OCI-LY1 (cell line): ENCODE measurements at regions not wholly inside any gene's neighbourhood (a gene's known extent, or its start where the extent isn't known, plus 50 kb on each side); places are given as distances from the start of the nearest gene placed in this dataset.

ENCODE experiments used
- H2AFZ ChIP-seq: fragments of 200-600 bp; sonication (generic), shearing (Covaris generic); 2 replicates; pipeline ENCODE4 v1.6.0; 2014; ENCODE audit warnings: antibody characterized with exemption, mild to moderate bottlenecking, low read length
- H3F3A ChIP-seq: fragments of 200-600 bp; sonication (generic), shearing (Covaris generic); 2 replicates; pipeline ENCODE4 v1.6.0; 2014; ENCODE audit warnings: mild to moderate bottlenecking, antibody characterized with exemption, low read length, moderate library complexity; ENCODE audit not compliant: insufficient read depth
- H3K27ac ChIP-seq: fragments of 200-600 bp; sonication (generic); 2 replicates; pipeline ENCODE4 v1.5.1; 2014; ENCODE audit warnings: low read length, mixed run types, mild to moderate bottlenecking, low read depth; ENCODE audit not compliant: poor library complexity, severe bottlenecking
- H3K27me3 ChIP-seq: fragments of 200-600 bp; sonication (generic); 2 replicates; pipeline ENCODE4 v1.6.0; 2014; ENCODE audit warnings: antibody characterized with exemption, mild to moderate bottlenecking, low read length, moderate library complexity; ENCODE audit not compliant: insufficient read depth
- H3K36me3 ChIP-seq: fragments of 200-600 bp; sonication (generic); 2 replicates; pipeline ENCODE4 v1.6.1; 2014; ENCODE audit warnings: mild to moderate bottlenecking, antibody characterized with exemption, low read length, moderate library complexity, mixed read lengths; ENCODE audit not compliant: insufficient read depth
- H3K4me1 ChIP-seq: fragments of 200-600 bp; sonication (generic); 2 replicates; pipeline ENCODE4 v1.5.1; 2014; ENCODE audit warnings: mild to moderate bottlenecking, low read length, moderate library complexity; ENCODE audit not compliant: insufficient read depth, severe bottlenecking
- H3K4me2 ChIP-seq: fragments of 200-600 bp; sonication (generic), shearing (Covaris generic); 2 replicates; pipeline ENCODE4 v1.6.1; 2014; ENCODE audit warnings: low read length
- H3K4me3 ChIP-seq: fragments of 200-600 bp; sonication (generic); 2 replicates; pipeline ENCODE4 v1.5.1; 2014; ENCODE audit warnings: low read length, low read depth, mild to moderate bottlenecking, mixed read lengths; ENCODE audit not compliant: poor library complexity, severe bottlenecking
- H3K79me2 ChIP-seq: fragments of 200-600 bp; shearing (Covaris generic); 2 replicates; pipeline ENCODE4 v1.6.1; 2016; ENCODE audit warnings: mixed run types, low read length, mixed read lengths; ENCODE audit not compliant: insufficient read depth
- H3K9ac ChIP-seq: fragments of 200-600 bp; sonication (generic), shearing (Covaris generic); 2 replicates; pipeline ENCODE4 v1.6.1; 2014; ENCODE audit warnings: mild to moderate bottlenecking, low read length, mixed read lengths
- H3K9me2 ChIP-seq: fragments of 200-600 bp; sonication (generic), shearing (Covaris generic); 2 replicates; pipeline ENCODE4 v1.6.1; 2014; ENCODE audit warnings: low read depth, mild to moderate bottlenecking, low read length, mixed read lengths
- H3K9me3 ChIP-seq: fragments of 200-600 bp; shearing (Covaris generic); 2 replicates; pipeline ENCODE4 v1.6.1; 2014; ENCODE audit warnings: low read length, mixed read lengths
- H4K20me1 ChIP-seq: fragments of 200-600 bp; sonication (generic), shearing (Covaris generic); 2 replicates; pipeline ENCODE4 v1.6.0; 2016; ENCODE audit warnings: mild to moderate bottlenecking, low read length; ENCODE audit not compliant: insufficient read depth
- CTCF ChIP-seq: fragments of 200-600 bp; sonication (generic), shearing (Covaris generic); IDR thresholded peaks from 2 replicates; pipeline ENCODE4 v1.5.1; 2017; ENCODE audit warnings: mild to moderate bottlenecking, antibody characterized with exemption, low read length, moderate library complexity, mixed read lengths
- EZH2 ChIP-seq: fragments of 200-600 bp; sonication (generic), shearing (Covaris generic); IDR thresholded peaks from 2 replicates; pipeline ENCODE4 v1.8.0; 2017; ENCODE audit warnings: borderline replicate concordance, mixed run types, mild to moderate bottlenecking, antibody characterized with exemption, low read length, moderate library complexity, mixed read lengths

DNA sequence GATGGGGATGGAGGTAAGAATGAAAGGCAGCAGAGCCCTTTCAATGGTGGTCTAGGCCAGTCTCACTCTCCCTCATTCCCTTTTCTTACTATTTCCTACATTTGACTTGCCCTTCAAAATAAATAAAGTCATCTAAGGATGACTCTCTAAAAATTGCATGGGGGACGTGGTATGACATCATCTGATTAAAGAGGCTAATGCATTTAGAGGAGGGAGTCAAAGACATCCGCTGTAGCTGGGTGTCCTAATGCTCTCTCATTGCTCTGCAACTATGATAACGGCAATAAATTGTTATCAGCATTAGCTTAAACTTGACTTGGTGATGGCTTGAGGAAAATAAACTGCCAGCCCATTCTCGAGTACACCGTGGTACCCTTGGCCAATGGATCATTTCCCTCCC, 225.6 kb upstream of the PBX1 start:
- Histone ChIP-seq H3K9ac (no peak overlapping the region), H4K20me1 (no peaks in the 10 kb centered on the region), H3K27me3 (no peaks in the 10 kb centered on the region), H3K9me3 (no peaks in the 10 kb centered on the region), H3K4me2 (no peak overlapping the region), H3K79me2 (no peaks in the 10 kb centered on the region), H2AFZ (no peak overlapping the region), H3K4me3 (no peak overlapping the region), H3K9me2 (no peaks in the 10 kb centered on the region), H3K4me1 (no peaks in the 10 kb centered on the region), H3K36me3 (no peaks in the 10 kb centered on the region), H3K27ac (no peak overlapping the region), H3F3A (no peaks in the 10 kb centered on the region)
- TF ChIP-seq EZH2: no peak
- TF ChIP-seq CTCF: no peak

GRCh38 chr1:164337394-164337793, 221.6 kb upstream of the PBX1 start:
- no peak overlapping the region for H3K27ac ChIP-seq
- no peaks in the 10 kb centered on the region for H3K79me2 ChIP-seq
- H3F3A ChIP-seq: no peaks in the 10 kb centered on the region
- H3K36me3 ChIP-seq: no peaks in the 10 kb centered on the region
- no peak overlapping the region for H3K4me2 ChIP-seq
- H4K20me1 ChIP-seq: no peaks in the 10 kb centered on the region
- H3K9me2 ChIP-seq: no peaks in the 10 kb centered on the region
- H3K4me1 ChIP-seq: no peaks in the 10 kb centered on the region
- no peak overlapping the region for H3K9ac ChIP-seq
- H3K4me3 ChIP-seq: no peak overlapping the region
- no peaks in the 10 kb centered on the region for H3K9me3 ChIP-seq
- TF ChIP-seq EZH2 (no peak), CTCF (no peak)
- no peaks in the 10 kb centered on the region for H3K27me3 ChIP-seq
- no peak overlapping the region for H2AFZ ChIP-seq

DNA sequence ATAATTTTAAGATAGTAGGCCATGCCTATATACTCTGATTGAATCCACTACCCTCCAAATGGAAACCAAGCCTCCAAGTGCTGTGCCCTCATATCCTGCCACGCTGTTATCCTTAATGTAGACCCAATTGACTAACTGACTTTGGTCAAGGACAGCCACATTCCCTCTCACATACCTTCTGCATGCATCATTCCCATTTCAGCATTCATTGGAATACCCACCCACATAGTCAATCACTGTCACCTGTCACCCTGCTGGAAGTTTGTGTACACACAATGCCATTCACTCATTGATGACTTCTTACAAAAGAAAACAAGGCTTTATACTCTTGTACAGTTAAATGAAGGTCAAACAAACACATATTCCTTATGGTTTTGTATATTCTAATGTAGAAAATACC, 221.1 kb upstream of the PBX1 start:
- H3K9me3 ChIP-seq: no peaks in the 10 kb centered on the region
- no peak overlapping the region for H3K4me3 ChIP-seq
- no peaks in the 10 kb centered on the region for H3K4me1 ChIP-seq
- no peak overlapping the region for H3K4me2 ChIP-seq
- H3K27ac ChIP-seq: no peak overlapping the region
- no peak overlapping the region for H2AFZ ChIP-seq
- H3K79me2 ChIP-seq: no peaks in the 10 kb centered on the region
- no peaks in the 10 kb centered on the region for H3K36me3 ChIP-seq
- no peaks in the 10 kb centered on the region for H3K9me2 ChIP-seq
- H3F3A ChIP-seq: no peaks in the 10 kb centered on the region
- TF ChIP-seq CTCF: no peak
- TF ChIP-seq EZH2: no peak
- H4K20me1 ChIP-seq: no peaks in the 10 kb centered on the region
- H3K9ac ChIP-seq: no peak overlapping the region
- H3K27me3 ChIP-seq: no peaks in the 10 kb centered on the region
